GM21423 (cell line): ENCODE measurements at regions not wholly inside any gene's neighbourhood (a gene's known extent, or its start where the extent isn't known, plus 50 kb on each side); places are given as distances from the start of the nearest gene placed in this dataset.
"Not testable (repeated sequence)": the region's sequence is repeated elsewhere in the genome, so short reads cannot be mapped to it uniquely, and the experiment has no call there.

Source experiments
- ATAC-seq: cut with Tn5 transposase; IDR thresholded peaks from one replicate; pipeline ENCODE4 v1.9.1; 2021; ENCODE audit warnings: mild to moderate bottlenecking, moderate library complexity; ENCODE audit not compliant: unreplicated experiment

DNA sequence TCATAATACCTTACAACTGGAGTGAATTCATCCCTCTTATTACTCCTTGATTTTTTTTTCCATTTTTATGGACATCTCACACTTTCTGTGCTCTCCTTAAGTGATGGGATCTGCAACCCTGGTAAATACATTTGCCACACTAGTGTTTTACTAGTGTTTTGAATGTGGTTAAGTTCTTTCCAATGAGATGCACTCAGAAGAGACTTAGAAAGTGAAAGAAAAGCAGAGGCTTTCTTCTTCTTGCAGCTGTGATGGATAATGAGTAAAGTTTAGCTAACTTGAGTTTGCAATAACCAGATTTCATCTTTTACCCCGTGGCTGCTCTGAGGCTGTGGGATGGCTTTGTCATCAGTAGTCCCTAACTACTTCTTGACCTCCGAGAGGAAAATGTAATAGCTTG is 1248.4 kb downstream of the NSUN3 start:
- ATAC-seq = no peak

GRCh38 chr3:95312650-95313049 is 1249.8 kb downstream of the NSUN3 start:
- no peak for ATAC-seq

DNA sequence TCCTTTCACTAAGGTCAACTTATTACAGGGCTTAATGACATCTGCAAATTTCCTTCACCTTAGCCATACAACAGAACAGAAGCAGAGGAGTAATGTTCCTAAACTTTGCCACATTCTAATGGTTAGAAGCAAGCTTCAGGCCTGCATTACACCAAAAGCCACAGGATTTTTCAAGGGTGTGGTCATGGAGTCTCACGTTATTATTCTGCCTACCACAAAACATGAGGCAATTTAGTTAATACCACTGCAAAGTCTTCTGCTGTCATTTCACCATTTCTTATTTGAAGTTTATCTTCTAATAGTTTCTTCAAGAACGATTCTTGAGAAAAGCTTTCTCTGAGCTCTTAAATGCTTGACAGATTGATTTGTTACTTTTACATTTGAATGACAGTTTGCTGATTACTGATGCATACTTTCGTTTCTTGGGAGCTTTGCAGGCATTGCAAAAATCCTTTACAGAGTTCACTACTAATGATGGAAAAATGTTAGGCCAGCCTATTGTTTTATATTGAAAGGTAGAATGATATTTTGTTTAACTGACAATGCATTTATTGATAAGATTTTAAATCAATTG is 1257.1 kb downstream of the NSUN3 start:
- ATAC-seq = no peak

- no peak for ATAC-seq
Observed at GRCh38 chr3:95327478-95327877, 1264.6 kb downstream of the NSUN3 start.

DNA sequence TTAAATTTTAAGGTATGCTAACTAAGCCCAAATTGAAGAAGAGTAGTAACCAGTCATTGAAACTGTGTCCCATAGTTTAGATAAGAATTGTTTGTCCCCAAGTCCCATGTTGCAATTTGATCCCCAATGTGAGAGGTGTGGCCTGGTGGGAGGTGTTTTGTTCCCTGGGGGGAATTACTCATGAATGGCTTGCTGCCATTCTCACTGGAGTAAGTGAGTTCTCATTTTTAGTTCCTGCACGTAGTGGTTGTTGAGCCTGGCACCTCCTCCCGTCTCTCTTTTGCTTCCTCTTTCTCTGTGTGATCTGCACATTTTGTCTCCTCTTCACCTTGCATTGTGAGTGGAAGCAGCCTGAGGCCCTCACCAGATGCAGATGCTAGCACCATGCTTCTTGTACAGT is 1271.0 kb downstream of the NSUN3 start:
- no peak for ATAC-seq

DNA sequence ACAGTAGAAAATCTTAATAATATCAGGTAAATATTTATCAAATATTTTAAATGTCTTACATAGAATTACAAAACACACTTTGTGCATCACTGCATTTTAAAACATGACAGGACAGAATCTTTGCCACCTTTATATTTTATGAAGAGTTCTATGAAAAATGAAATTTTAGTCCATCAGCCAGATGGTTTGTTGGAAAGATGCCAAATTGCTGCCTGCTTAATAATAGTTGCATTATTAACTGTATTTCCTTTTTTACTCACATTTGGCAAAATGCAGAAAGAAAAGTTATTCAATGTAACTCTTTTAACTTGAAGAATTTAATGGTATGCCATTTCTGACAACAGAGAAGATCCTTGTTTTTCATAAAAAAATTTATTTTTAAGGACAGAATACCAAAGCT is 1271.6 kb downstream of the NSUN3 start:
- no peak for ATAC-seq

DNA sequence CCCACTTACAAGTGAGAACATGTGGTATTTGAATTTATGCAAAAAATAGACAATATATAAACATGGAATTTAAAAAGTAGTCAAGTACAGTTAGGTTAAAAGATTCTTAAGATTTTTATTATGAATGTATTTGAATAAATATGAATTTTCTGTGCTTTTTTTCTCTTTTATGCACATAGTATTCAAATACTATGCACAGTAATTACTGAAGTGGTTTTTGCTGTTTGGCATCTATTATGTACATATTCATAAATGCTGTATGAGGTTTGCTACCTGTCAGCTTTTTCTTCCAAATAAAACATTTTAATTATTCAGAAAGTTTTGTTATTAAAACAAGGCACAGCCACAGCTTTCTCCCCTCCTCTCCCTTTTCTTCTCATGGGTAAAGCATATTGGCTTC is 1272.7 kb downstream of the NSUN3 start:
- no peak for ATAC-seq

GRCh38 chr3:95338446-95338845 is 1275.6 kb downstream of the NSUN3 start:
- ATAC-seq = no peak

- ATAC-seq = no peak
Observed at GRCh38 chr3:95341314-95341713, 1278.5 kb downstream of the NSUN3 start.

- no peak for ATAC-seq
Observed at GRCh38 chr3:95343228-95343627, 1280.4 kb downstream of the NSUN3 start.

GRCh38 chr3:95343767-95344166 is 1280.9 kb downstream of the NSUN3 start:
- no peak for ATAC-seq

DNA sequence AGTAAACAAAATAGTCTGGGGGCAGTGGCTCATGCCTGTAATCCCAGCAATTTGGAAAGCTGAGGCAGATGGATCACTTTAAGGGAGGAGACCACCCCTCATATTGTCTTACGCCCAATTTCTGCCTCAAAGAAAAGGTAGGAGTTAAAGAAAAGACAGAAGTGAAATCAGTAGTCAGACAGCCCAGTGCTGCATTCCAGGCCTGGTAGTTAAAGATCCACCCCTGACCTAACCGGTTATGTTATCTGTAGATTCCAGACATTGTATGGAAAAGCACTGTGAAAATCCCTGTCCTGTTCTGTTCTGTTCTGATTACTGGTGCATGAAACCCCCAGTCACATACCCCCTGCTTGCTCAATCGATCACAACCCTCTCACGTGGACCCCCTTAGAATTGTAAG is 1285.1 kb downstream of the NSUN3 start:
- not testable (repeated sequence) for ATAC-seq

- ATAC-seq = no peak
Observed at GRCh38 chr3:95348879-95349278, 1286.0 kb downstream of the NSUN3 start.

DNA sequence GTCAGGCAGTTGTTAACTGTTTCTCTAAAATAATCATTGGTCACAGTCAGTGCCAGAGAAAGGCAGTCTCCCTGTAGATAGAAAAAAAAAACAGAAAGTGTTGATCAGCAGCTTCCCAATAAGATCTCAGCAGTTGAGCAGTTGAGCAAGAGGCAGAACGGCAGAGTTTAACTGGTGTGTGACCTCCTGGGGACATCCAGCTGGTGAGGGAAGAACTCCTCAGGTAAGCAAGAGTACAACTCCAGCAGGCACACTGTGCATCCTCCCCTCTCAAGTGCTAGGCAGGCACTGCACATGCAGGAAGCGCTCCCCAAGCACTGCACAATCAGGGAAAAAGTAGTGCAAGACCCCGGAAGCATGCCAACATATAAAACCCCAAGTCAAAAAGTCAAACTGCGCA is 1287.2 kb downstream of the NSUN3 start:
- ATAC-seq = no peak

- ATAC-seq = no peak
Observed at GRCh38 chr3:95351158-95351557, 1288.3 kb downstream of the NSUN3 start.

DNA sequence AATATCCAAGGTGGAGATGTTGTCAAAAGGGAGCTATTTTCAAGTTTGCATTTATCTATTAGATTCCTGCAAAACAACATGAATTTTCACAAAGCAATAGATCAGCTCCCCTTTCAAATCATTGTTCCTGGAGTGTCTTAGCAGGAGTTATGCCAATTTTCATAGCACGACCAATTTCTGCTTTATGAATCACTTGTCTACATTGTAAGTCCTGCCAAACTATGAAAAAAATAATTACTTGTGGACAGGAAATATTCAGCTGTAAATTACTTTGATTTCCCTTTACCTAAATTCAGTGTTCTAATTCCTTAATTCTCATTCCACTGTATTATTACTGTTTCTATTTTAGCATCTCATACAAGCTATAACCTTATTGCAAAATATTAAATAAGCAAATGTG is 1289.6 kb downstream of the NSUN3 start:
- no peak for ATAC-seq

GRCh38 chr3:95354489-95354888 is 1291.6 kb downstream of the NSUN3 start:
- ATAC-seq = no peak

DNA sequence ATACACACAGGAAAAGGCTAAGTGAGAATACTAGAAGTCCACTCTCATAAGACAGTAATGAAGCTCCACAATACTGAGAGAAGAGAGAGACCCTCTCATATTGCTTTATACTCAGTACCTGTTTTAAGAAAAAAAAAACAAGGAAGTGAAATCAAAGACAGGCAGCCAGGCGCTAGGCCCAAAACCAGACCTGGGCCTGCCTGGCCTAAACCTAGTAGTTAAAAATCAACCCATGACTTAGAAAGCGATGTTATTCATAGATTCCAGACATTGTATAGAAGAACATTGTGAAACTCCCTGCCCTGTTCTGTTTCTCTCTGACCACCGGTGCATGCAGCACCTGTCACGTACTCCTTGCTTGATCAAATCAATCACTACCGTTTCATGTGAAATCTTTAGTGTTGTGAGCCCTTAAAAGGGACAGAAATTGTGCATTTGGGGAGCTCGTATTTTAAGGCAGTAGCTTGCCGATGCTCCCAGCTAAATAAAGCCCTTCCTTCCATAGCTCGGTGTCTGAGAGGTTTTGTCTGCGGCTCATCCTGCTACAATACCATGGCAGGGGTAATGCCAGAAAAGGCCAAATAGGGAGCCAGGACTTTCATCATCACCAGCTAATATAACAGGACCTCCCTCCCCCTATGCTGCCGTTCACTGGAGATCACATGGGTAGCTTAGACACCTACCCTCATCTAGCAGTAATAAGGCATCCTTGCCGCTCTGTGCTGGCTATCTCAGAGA is 1294.1 kb downstream of the NSUN3 start:
- peak; percentile 56 for ATAC-seq

DNA sequence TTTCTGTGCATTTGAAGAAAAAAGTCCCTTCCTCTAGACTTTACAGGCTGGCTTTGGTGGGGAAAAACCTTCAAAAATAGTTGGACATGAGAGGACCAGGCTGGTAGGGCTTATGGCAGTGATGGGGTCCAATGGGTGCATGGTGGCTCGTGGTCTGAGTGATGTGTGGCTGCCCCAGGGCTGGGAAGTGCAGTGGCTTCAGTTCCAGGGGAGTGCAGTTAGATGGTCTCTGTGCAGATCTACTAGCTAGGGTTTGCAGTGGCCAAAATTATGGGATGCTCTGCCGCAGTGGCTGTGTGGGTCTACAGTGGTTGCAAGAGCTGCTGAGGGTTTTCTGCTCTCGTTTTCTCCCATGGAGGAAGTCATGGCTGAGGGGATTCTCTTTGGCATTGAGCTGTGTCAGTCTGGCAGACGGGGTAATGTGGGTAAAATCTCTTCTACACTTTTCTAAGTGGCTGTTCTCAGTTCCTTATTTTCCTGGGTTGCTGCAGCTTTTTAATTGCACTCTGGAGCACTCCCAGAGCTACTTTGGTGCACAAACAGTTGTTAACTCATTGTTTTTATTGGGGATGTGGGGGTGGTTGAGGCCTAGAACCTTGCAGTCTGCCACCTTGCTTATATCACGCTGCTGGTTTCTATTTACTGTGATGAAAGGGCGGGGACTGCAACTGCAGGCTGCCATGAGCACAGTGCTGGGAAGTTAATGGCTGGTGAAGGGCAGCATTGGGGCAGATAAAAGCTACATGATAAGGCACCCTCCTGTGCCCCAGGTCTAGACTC is 1324.6 kb downstream of the NSUN3 start:
- ATAC-seq = peak; percentile 70

DNA sequence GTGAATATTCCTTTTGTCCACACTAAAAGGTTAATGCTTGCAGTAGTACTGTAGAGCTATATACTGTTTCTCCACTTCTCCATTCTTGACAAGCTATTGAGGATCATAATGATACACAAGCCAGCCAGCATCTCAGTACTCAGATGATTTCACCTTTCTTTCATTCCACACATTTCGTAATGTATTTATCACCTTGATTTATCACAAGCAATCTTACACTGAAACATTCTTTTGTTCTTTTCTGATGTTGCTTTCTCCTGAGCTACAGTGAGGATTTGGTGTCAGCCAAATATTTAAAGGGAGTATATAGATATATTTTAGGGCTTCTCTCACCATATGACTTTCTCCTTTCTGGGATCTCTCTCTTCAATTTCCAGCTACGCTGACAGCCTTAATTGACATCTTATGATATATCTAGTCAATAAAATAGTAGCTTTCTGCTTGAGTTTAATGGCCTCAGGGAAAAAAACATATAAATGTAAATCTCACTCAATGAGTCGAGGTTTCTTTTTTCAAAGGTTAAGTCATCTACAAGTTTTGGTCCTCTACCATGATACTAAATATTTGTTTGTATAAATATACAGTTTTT is 1327.0 kb downstream of the NSUN3 start:
- ATAC-seq = no peak

- no peak for ATAC-seq
Observed at GRCh38 chr3:95394286-95394685, 1331.4 kb downstream of the NSUN3 start.

- no peak for ATAC-seq
Observed at GRCh38 chr3:95399585-95399984, 1336.7 kb downstream of the NSUN3 start.
